ENCODE measurements at regions not wholly inside any gene's neighbourhood (a gene's known extent, or its start where the extent isn't known, plus 50 kb on each side); places are given as distances from the start of the nearest gene placed in this dataset.

GRCh38 chr22:48263791-48264351 lies 1501.4 kb downstream of the TBC1D22A start:
- no peak for DNase-seq (ENCODE audit: low spot score)

DNA sequence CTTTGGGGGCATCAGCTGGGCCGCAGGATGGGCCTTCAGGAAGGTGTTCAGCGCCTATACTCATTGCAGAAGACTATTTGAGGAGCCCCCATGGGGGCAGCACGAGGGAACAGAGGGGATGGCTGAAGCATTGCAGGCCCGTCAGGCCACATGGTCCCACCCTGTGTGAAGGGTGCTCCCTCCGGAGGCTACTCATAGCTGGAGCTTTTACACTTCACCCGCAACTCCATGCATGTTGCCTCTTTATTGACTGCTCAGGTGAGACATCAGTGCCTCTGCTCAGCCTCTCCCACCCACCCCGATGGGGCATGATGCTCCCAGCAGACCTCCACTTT lies 1500.9 kb downstream of the TBC1D22A start:
- DNase-seq (ENCODE audit: low spot score): no peak

DNA sequence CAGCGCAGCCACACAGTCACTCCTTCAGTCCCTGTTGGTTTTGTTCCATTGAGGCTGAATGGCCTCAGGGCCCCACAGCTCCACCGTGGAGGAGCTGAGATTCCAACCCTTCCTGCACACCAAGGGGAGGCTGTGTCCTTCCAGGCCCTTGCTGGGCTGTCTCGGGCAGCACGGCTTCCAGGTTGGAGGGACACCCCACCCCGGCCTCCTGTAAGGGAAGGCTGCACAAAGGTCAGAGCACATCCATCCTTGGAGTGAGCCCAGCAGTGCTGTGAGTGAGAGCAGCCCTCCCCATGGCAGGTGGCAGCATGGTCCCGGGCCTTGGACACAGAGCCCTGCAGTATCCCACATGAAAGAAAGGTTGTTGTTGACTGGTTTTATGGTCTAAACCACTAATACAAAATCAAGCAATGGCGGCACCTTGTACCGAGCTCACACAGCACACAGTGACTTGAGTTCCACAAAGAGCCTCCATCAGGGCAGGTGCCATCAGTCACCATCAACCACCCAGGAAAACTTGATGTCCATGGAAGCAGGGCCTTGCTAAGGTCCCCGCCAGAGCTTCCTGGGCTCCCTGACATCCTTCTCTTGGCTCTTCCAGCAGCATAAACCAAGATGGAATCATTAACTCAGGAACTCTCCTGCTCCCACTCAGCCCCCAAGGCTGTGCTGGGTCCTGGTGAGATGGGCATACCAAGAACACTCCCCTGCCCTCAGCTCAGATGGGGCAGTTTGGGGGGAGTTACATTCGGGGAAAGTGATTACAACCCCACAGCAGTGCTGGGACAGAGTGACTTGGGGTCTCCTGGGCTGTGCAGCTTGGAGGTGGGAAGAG lies 1500.4 kb downstream of the TBC1D22A start:
- DNase-seq (ENCODE audit: low spot score): peak; percentile 94

DNA sequence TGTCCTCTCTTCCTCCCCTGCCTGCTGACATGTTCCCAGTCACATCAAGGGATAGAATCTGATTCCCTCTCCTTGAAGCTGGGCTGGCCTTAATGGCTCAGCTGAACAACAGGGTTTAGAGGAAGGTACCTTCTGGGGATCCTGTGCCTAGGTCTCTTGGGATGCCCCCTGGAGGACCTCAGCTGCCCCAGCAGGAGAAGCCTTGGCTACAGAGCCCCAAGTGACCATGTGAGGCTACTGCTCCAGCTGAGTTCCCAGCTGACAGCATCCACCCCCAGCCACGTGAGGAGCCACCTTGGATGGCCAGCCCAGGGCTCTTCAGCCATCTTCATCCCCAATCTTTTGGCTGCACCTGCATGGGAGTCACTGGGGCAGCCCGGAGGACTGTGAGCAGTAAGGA lies 1499.3 kb downstream of the TBC1D22A start:
- no peak for DNase-seq (ENCODE audit: low spot score)

- no peak for DNase-seq (ENCODE audit: low spot score)
These were observed 1498.7 kb downstream of the TBC1D22A start for GRCh38 chr22:48261048-48261621.

DNA sequence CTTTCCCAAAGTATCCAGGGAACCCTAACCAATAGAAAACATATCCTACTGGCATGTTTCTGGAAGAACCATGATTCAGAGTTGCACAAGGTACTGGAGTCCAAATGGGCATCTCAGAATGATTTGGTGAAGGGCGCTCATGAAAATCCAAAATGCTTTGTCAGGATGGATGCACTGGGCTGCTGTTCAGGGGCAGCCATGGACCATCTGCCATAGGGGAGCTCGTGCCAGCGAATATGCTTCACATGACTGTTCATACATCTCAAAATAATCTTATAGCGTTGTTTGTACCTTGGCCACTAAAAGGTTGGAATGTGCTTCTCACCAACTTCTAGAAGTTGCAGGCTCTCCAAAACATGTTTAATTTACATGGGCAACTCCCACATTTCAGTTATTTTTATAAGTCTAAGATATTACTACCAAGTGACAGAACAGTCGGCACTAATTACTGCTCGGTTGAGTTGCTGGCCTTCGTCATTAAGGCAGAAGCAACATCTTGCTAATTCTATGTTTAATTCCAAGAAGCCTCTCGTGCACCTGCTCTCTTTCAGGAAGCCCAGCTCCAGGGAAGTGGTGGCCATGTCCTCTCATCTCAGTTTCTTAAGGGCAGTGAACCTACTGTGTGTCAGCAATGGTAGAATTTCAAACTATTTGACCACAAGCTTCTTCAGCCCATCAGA lies 1497.7 kb downstream of the TBC1D22A start:
- DNase-seq (ENCODE audit: low spot score): no peak

- DNase-seq (ENCODE audit: low spot score): no peak
These were observed 1496.4 kb downstream of the TBC1D22A start for GRCh38 chr22:48258811-48259210.

DNA sequence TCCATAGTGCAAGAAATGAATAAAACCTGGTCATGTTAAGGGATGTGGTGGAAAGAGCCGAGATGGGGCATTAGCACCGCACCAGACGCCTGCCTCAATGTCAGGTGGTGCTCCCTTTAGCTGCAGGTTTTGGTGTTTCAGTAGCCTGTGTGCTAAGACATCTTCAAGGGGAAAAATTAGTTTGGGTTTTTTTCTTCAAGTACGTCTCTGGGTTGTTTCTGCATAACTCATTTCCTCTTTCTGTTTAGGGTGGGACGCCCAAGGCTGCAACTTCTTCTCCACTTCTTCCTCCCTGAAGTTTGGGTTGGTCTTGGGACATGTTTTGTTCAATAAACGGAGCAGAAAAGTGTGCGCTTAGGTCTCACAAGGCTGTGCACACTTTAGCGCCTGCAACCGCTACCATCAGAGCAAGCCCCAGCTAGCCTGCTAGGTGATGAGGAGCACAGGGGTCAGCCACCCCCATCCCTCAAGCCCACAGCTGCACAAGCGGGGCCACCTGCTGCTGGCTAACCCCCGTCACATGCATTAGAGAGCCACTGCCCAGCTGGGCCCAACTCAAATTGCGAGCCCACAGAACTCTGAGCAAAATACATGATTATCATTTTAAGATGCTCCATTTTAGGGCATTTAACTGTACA lies 1495.7 kb downstream of the TBC1D22A start:
- DNase-seq (ENCODE audit: low spot score): no peak

DNA sequence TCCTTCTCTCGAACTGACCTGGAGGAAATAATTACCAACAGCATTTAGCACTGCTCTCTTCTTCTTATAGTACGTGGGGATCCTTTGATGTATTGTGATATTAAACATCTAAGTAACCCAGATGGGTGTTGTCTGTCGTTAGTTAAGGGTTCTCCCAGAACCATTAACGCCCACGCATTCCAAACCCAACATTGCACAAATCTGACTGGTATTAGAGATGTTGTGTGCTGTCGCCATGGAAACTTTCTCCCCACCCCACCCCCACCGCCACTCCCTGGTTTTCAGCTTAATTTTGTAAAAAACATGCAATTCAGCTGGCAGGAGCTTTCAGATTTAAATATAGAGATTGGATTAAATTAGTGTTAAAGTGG lies 1495.2 kb downstream of the TBC1D22A start:
- peak; percentile 91 for DNase-seq (ENCODE audit: low spot score)

GRCh38 chr22:48256776-48257684 lies 1494.6 kb downstream of the TBC1D22A start:
- DNase-seq (ENCODE audit: low spot score): no peak

- no peak for DNase-seq (ENCODE audit: low spot score)
These were observed 1493.7 kb downstream of the TBC1D22A start for GRCh38 chr22:48256041-48256739.

- no peak for DNase-seq (ENCODE audit: low spot score)
These were observed 1491.9 kb downstream of the TBC1D22A start for GRCh38 chr22:48254311-48254873.

GRCh38 chr22:48253573-48253972 lies 1491.1 kb downstream of the TBC1D22A start:
- no peak for DNase-seq (ENCODE audit: low spot score)

DNA sequence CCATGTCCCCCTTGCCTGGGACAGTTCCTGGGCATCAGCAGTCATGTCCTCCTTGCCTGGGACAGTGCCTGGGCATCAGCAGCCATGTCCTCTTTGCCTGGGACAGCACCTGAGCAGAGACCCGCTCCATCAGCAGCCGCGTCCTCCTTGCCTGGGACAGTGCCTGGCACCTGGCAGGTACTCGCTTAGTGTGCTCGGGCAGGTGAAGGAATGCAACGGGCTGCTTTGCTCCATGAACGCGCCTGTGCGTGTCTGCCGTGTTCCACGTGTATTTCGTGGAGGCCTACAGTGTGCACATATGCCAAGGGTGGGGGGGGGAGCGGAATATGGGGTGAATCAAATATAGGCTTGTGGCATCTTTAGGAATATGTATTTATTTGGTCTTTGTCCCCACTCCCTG lies 1490.7 kb downstream of the TBC1D22A start:
- DNase-seq (ENCODE audit: low spot score): no peak

- DNase-seq (ENCODE audit: low spot score): no peak
These were observed 1489.2 kb downstream of the TBC1D22A start for GRCh38 chr22:48251629-48252028.

- DNase-seq (ENCODE audit: low spot score): no peak
These were observed 1488.6 kb downstream of the TBC1D22A start for GRCh38 chr22:48250937-48251530.

DNA sequence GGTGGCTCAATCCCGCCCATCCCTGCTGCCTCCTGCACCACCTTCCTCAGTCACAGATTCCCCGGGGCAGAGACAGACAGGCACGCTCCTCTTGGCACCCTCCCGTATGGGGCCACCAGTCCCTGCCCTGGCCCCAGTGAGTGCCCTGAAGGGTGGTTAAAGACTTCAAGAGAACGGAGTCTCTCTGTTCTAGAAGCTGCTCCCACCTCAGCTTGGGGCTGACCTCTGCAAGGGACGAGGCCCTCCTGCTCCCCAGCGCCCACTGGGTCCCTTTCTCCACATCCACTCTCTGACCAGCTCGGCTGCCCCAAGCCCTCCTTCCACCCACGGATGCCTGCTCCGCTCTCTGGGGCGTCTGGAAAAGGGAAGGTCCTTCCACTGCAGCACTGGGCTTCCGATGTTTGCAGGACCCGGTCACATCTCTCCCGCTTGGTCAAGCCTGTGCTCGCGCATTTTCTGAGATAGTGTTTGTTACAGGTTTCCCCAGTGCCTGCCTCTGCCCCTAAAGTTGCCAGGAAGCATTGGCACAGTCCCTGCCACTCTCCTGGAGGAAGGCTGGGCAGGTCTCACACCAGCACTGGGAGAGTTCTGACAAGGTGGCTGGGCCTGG lies 1487.9 kb downstream of the TBC1D22A start:
- DNase-seq (ENCODE audit: low spot score): no peak

DNA sequence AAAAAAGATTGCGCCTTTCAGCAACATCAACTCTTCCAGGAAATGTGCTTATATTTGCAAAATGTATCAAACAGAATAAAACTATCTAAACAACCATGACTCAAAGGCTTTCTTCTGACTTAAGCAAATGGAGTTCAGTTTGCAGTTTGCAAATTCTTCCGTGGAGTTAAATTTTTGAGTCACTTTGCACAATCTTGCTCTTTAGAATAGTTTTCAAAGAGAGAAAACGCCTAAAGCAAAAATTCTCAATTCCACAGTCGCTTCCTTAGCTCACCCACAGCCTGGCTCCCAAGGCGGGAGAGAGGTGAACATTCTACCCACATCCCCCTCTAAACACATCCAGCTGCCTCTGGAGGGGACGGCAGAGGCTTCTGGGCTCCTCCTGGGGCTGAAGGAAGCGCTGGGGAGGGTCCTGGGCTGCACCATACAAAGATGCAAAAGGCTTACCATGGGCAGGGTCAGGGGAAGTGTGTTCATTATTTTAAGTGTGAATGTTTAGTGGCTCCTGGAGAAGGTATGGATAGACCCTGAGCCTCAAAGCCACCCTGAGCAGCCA lies 1487.3 kb downstream of the TBC1D22A start:
- no peak for DNase-seq (ENCODE audit: low spot score)

GRCh38 chr22:48248901-48249455 lies 1486.5 kb downstream of the TBC1D22A start:
- no peak for DNase-seq (ENCODE audit: low spot score)

Data from SW480 (cell line).